H1 (cell line): ENCODE measurements at regions not wholly inside any gene's neighbourhood (a gene's known extent, or its start where the extent isn't known, plus 50 kb on each side); places are given as distances from the start of the nearest gene placed in this dataset.

Source experiments
- ATF2 ChIP-seq: IDR thresholded peaks from 2 replicates; pipeline ENCODE4 v1.6.1; 2012; ENCODE audit warnings: low read length, inconsistent platforms
- ATF3 ChIP-seq: IDR thresholded peaks from 2 replicates; pipeline ENCODE4 v1.6.1; 2011; ENCODE audit warnings: low read depth, mild to moderate bottlenecking, low read length; ENCODE audit not compliant: insufficient read depth
- CBX5 ChIP-seq: fragments of 300-800, 300-1000 bp; sonication (generic); IDR thresholded peaks from 2 replicates; pipeline ENCODE4 v1.7.1; 2016; ENCODE audit warnings: antibody characterized with exemption, low read length, low read depth
- CTCF ChIP-seq, 3 experiments: IDR thresholded peaks; 1 replicate in 2 of 3; 2 replicates in 1 of 3; pipeline versions ENCODE4 v1.5.1 to v1.6.1; 2011; ENCODE audit warnings: low read length in 3 of 3, mild to moderate bottlenecking in 3 of 3, inconsistent platforms in 2 of 3, low read depth in 1 of 3, moderate library complexity in 1 of 3; ENCODE audit not compliant: insufficient read depth in 1 of 3; ENCODE audit errors: control extremely low read depth in 1 of 3
- EP300 ChIP-seq, 2 experiments: IDR thresholded peaks; 1 replicate in 1 of 2; 2 replicates in 1 of 2; pipeline ENCODE4 v1.6.1; 2011 to 2012; ENCODE audit warnings: low read depth in 2 of 2, low read length in 2 of 2, mild to moderate bottlenecking in 2 of 2, borderline replicate concordance in 1 of 2, inconsistent platforms in 1 of 2, moderate library complexity in 1 of 2
- EZH2 ChIP-seq: fragments of 200-600 bp; sonication (generic); IDR thresholded peaks from 2 replicates; pipeline ENCODE4 v1.7.1; 2012; ENCODE audit warnings: low read depth, mild to moderate bottlenecking, moderate library complexity, low read length, inconsistent platforms; ENCODE audit not compliant: severe bottlenecking
- JUN ChIP-seq: IDR thresholded peaks from 2 replicates; pipeline ENCODE4 v1.6.1; 2011; ENCODE audit warnings: low read depth, mild to moderate bottlenecking, improper control_type of control experiment, low read length
- NRF1 ChIP-seq: IDR thresholded peaks from 2 replicates; pipeline ENCODE4 v1.6.1; 2011; ENCODE audit warnings: mild to moderate bottlenecking, low read depth, low read length, improper control_type of control experiment
- POLR2A ChIP-seq, 2 experiments: IDR thresholded peaks; 1 replicate in 1 of 2; 2 replicates in 1 of 2; pipeline ENCODE4 v1.6.1; 2011; ENCODE audit warnings: low read depth in 2 of 2, low read length in 2 of 2, mild to moderate bottlenecking in 2 of 2; ENCODE audit errors: control extremely low read depth in 1 of 2
- POLR2AphosphoS5 ChIP-seq: IDR thresholded peaks from 2 replicates; pipeline ENCODE4 v1.6.1; 2011; ENCODE audit warnings: low read depth, low read length
- USF2 ChIP-seq: IDR thresholded peaks from 2 replicates; pipeline ENCODE4 v1.6.1; 2011; ENCODE audit warnings: low read length, improper control_type of control experiment
- YY1 ChIP-seq: IDR thresholded peaks from 2 replicates; pipeline ENCODE4 v1.6.1; 2011; ENCODE audit warnings: low read depth, mild to moderate bottlenecking, low read length

GRCh38 chr16:6204945-6205344 is 1107.3 kb upstream of the EEF2KMT start:
- TF ChIP-seq POLR2AphosphoS5, result no peak
- TF ChIP-seq EP300 (IDR thresholded peaks at IDR 0.05; ENCODE audit: borderline replicate concordance in 1 of 2, low read depth in 2 of 2, low read length in 2 of 2), result no peak
- no peak for TF ChIP-seq JUN
- no peak for TF ChIP-seq POLR2A (IDR thresholded peaks at IDR 0.05; ENCODE audit: control extremely low read depth in 1 of 2, low read depth in 2 of 2, low read length in 2 of 2)
- no peak for TF ChIP-seq CTCF (IDR thresholded peaks at IDR 0.05; ENCODE audit: control extremely low read depth in 1 of 3, insufficient read depth in 1 of 3, low read depth in 1 of 3, low read length in 3 of 3)
- no peak for TF ChIP-seq USF2
- no peak for TF ChIP-seq ATF2
- TF ChIP-seq NRF1, result no peak
- TF ChIP-seq YY1, result no peak
- no peak for TF ChIP-seq ATF3
- no peak for TF ChIP-seq CBX5
- no peak for TF ChIP-seq EZH2
